Hepatocyte (in vitro differentiated cells): ENCODE measurements at regions not wholly inside any gene's neighbourhood (a gene's known extent, or its start where the extent isn't known, plus 50 kb on each side); places are given as distances from the start of the nearest gene placed in this dataset.

ENCODE experiments used
- DNase-seq: peaks from one replicate; pipeline ENCODE4 v3.0.0-alpha.2; 2016; ENCODE audit warnings: low spot score
- H2AFZ ChIP-seq: fragments of 200-600 bp; sonication (generic); 2 replicates; pipeline ENCODE4 v1.6.0; 2016; ENCODE audit warnings: antibody characterized with exemption, mild to moderate bottlenecking
- H3K27ac ChIP-seq: fragments of 200-600 bp; sonication (generic); 2 replicates; pipeline ENCODE4 v1.5.1; 2016; ENCODE audit warnings: mild to moderate bottlenecking
- H3K27me3 ChIP-seq: fragments of 200-600 bp; sonication (generic); 2 replicates; pipeline ENCODE4 v1.6.1; 2016
- H3K36me3 ChIP-seq: fragments of 200-600 bp; sonication (generic); replicated peaks from 2 replicates; pipeline ENCODE4 v1.5.1; 2016; ENCODE audit warnings: low read depth; ENCODE audit not compliant: insufficient read depth
- H3K4me1 ChIP-seq: fragments of 200-600 bp; sonication (generic); 2 replicates; pipeline ENCODE4 v1.5.1; 2016; ENCODE audit warnings: mild to moderate bottlenecking, moderate library complexity; ENCODE audit not compliant: insufficient read depth
- H3K4me2 ChIP-seq: fragments of 200-600 bp; sonication (generic); 2 replicates; pipeline ENCODE4 v1.6.0; 2016
- H3K4me3 ChIP-seq: fragments of 200-600 bp; sonication (generic); 2 replicates; pipeline ENCODE4 v1.5.1; 2016; ENCODE audit warnings: mild to moderate bottlenecking
- H3K79me2 ChIP-seq: fragments of 200-600 bp; sonication (generic); 2 replicates; pipeline ENCODE4 v1.6.0; 2017; ENCODE audit warnings: mild to moderate bottlenecking
- H3K9me2 ChIP-seq: fragments of 200-600 bp; sonication (generic); replicated peaks from 2 replicates; pipeline ENCODE4 v1.6.0; 2017; ENCODE audit warnings: mild to moderate bottlenecking; ENCODE audit not compliant: insufficient read depth
- H3K9me3 ChIP-seq: fragments of 200-600 bp; sonication (generic); 2 replicates; pipeline ENCODE4 v1.5.1; 2016; ENCODE audit warnings: low read depth, mild to moderate bottlenecking
- H4K20me1 ChIP-seq: fragments of 200-600 bp; sonication (generic); 2 replicates; pipeline ENCODE4 v1.6.0; 2016; ENCODE audit warnings: mild to moderate bottlenecking; ENCODE audit not compliant: insufficient read depth, poor library complexity, severe bottlenecking
- CTCF ChIP-seq: fragments of 200-600 bp; sonication (generic); IDR thresholded peaks from 2 replicates; pipeline ENCODE4 v1.5.1; 2016; ENCODE audit warnings: antibody characterized with exemption, mild to moderate bottlenecking; ENCODE audit not compliant: poor library complexity
- EZH2 ChIP-seq: fragments of 200-600 bp; sonication (generic); IDR thresholded peaks from 2 replicates; pipeline ENCODE4 v1.6.1; 2016; ENCODE audit warnings: antibody characterized with exemption, mild to moderate bottlenecking, borderline replicate concordance
- EZH2phosphoT487 ChIP-seq: fragments of 200-600 bp; sonication (generic); IDR thresholded peaks from one replicate; pipeline ENCODE4 v1.6.1; 2018; ENCODE audit warnings: antibody characterized with exemption, mild to moderate bottlenecking, low read depth, moderate library complexity; ENCODE audit not compliant: unreplicated experiment, severe bottlenecking
- WGBS: methylation state at CpG from one replicate; pipeline ENCODE4 v1.1.6; 2016; ENCODE audit warnings: low lambda C conversion rate; ENCODE audit errors: missing lambda C conversion rate; 5-methylcytosine and 5-hydroxymethylcytosine counted together

DNA sequence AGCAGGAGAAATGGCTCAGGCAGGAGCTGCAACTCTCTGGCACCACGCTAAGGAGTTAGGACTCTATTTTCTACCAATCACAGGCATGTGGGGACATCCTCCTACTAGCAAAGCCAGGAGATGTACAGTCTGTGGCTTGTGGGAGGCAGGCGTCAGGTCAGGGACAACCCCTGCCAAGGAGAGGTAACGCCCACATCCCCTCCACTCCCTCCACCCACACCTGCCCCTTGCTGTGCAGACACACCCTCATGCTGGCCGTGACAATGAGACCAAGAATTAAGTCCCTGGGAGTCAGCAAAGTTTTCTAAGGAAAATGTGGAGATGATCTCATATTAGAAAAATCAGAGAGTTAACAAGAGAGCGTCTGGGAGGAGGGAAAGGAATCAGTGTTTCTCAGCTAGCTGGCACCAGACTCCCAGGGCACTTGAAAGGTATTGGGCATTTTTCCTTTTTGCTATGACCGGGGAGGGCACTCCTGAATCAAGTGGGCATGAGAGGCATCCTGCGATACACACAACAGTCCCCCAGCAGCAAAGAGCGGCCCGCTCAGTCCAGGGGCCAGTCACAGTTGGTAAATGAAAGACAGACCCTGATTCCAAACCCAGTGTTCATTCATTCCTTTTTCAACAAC is 87.3 kb upstream of the RPL38 start:
- H3K4me2 ChIP-seq, result no peak overlapping the region
- WGBS, result 60% methylated on average over 9 of the region's 9 CpGs
- no peak overlapping the region for H3K27ac ChIP-seq
- peaks cover 25% of the 10 kb centered on the region for H3K27me3 ChIP-seq
- TF ChIP-seq CTCF, result no peak
- no peak for TF ChIP-seq EZH2phosphoT487
- H3K9me3 ChIP-seq, result no peaks in the 10 kb centered on the region
- H4K20me1 ChIP-seq, result no peaks in the 10 kb centered on the region
- H3K36me3 ChIP-seq, result no peaks in the 10 kb centered on the region
- peak; percentile 33 for DNase-seq
- no peaks in the 10 kb centered on the region for H3K79me2 ChIP-seq
- no peaks in the 10 kb centered on the region for H3K9me2 ChIP-seq
- no peak overlapping the region for H3K4me3 ChIP-seq
- H3K4me1 ChIP-seq, result no peaks in the 10 kb centered on the region
- H2AFZ ChIP-seq, result no peak overlapping the region

- DNase-seq, result no peak
- H3K4me2 ChIP-seq, result no peak overlapping the region
- H3K27ac ChIP-seq, result no peak overlapping the region
- TF ChIP-seq EZH2phosphoT487 (no peak), EZH2 (no peak), CTCF (no peak)
- H3K4me1 ChIP-seq, result no peaks in the 10 kb centered on the region
- no peak overlapping the region for H2AFZ ChIP-seq
- H4K20me1 ChIP-seq, result no peaks in the 10 kb centered on the region
- H3K27me3 ChIP-seq, result peaks cover 25% of the 10 kb centered on the region
- no peaks in the 10 kb centered on the region for H3K9me2 ChIP-seq
- 69% methylated on average over 21 of the region's 21 CpGs for WGBS
- H3K79me2 ChIP-seq, result no peaks in the 10 kb centered on the region
- H3K9me3 ChIP-seq, result no peaks in the 10 kb centered on the region
- H3K4me3 ChIP-seq, result no peak overlapping the region
- H3K36me3 ChIP-seq, result no peaks in the 10 kb centered on the region
Measured at GRCh38 chr17:74117087-74117698, 86.3 kb upstream of the RPL38 start.

GRCh38 chr17:74117999-74118421 is 85.5 kb upstream of the RPL38 start:
- no peak overlapping the region for H2AFZ ChIP-seq
- no peaks in the 10 kb centered on the region for H3K79me2 ChIP-seq
- no peaks in the 10 kb centered on the region for H3K9me3 ChIP-seq
- H3K36me3 ChIP-seq, result no peaks in the 10 kb centered on the region
- no peaks in the 10 kb centered on the region for H4K20me1 ChIP-seq
- 79% methylated on average over 5 of the region's 5 CpGs for WGBS
- no peaks in the 10 kb centered on the region for H3K4me1 ChIP-seq
- no peak for TF ChIP-seq EZH2phosphoT487
- no peak for TF ChIP-seq EZH2
- TF ChIP-seq CTCF, result no peak
- DNase-seq, result no peak
- no peak overlapping the region for H3K27ac ChIP-seq
- H3K4me3 ChIP-seq, result no peak overlapping the region
- H3K27me3 ChIP-seq, result peaks cover 25% of the 10 kb centered on the region
- no peak overlapping the region for H3K4me2 ChIP-seq
- no peaks in the 10 kb centered on the region for H3K9me2 ChIP-seq
